ENCODE measurements at regions not wholly inside any gene's neighbourhood (a gene's known extent, or its start where the extent isn't known, plus 50 kb on each side); places are given as distances from the start of the nearest gene placed in this dataset.

GRCh38 chr2:8249141-8249540, 432.7 kb upstream of the ID2 start:
- TF ChIP-seq TEAD4 (IDR thresholded peaks at IDR 0.05) (no peak), CEBPB (IDR thresholded peaks at IDR 0.05) (no peak), TCF12 (IDR thresholded peaks at IDR 0.05; ENCODE audit: low read depth) (no peak), TAF1 (IDR thresholded peaks at IDR 0.05; ENCODE audit: low read depth) (no peak), REST (IDR thresholded peaks at IDR 0.05; ENCODE audit: low read depth) (no peak), RAD21 (IDR thresholded peaks at IDR 0.05; ENCODE audit: low read depth) (no peak), EP300 (IDR thresholded peaks at IDR 0.05; ENCODE audit: borderline replicate concordance) (no peak), YY1 (IDR thresholded peaks at IDR 0.05; ENCODE audit: low read depth) (no peak), MAX (IDR thresholded peaks at IDR 0.05) (no peak), ZBTB7A (IDR thresholded peaks at IDR 0.05; ENCODE audit: low read depth) (no peak), NFIC (IDR thresholded peaks at IDR 0.05) (no peak), FOXM1 (IDR thresholded peaks at IDR 0.05; ENCODE audit: borderline replicate concordance, low read depth) (no peak), CREB1 (IDR thresholded peaks at IDR 0.05; ENCODE audit: low read depth) (no peak)
